ENCODE measurements at regions not wholly inside any gene's neighbourhood (a gene's known extent, or its start where the extent isn't known, plus 50 kb on each side); places are given as distances from the start of the nearest gene placed in this dataset.
"Not testable (repeated sequence)": the region's sequence is repeated elsewhere in the genome, so short reads cannot be mapped to it uniquely, and the experiment has no call there.

- no peak for DNase-seq
- Histone ChIP-seq H3K9ac (ENCODE audit: insufficient read depth, low read length, poor library complexity, severe bottlenecking) (no peak overlapping the region), H4K20me1 (ENCODE audit: insufficient read depth, low read length) (no peaks in the 10 kb centered on the region), H3K36me3 (replicated peaks in 1 of 2; ENCODE audit: control insufficient read depth in 1 of 2, insufficient read depth in 2 of 2, low read length in 2 of 2) (no peaks in the 10 kb centered on the region), H3K79me2 (ENCODE audit: insufficient read depth, low read length) (no peaks in the 10 kb centered on the region), H3K27ac (ENCODE audit: low read depth in 1 of 2, low read length in 2 of 2) (no peak overlapping the region), H3K9me3 (replicated peaks in 1 of 2; ENCODE audit: control insufficient read depth in 1 of 2, insufficient read depth in 1 of 2, low read length in 2 of 2) (no peaks in the 10 kb centered on the region), H3K4me1 (ENCODE audit: control insufficient read depth in 1 of 2, insufficient read depth in 2 of 2, low read length in 2 of 2) (no peaks in the 10 kb centered on the region), H3K4me2 (replicated peaks; ENCODE audit: extremely low read depth, low read length, poor library complexity, severe bottlenecking) (no peak overlapping the region), H2AFZ (ENCODE audit: insufficient read depth, low read depth, low read length, poor library complexity, severe bottlenecking) (no peak overlapping the region), H3K4me3 (replicated peaks in 1 of 3; ENCODE audit: low read depth in 2 of 3, low read length in 3 of 3) (no peak overlapping the region), H3K27me3 (ENCODE audit: control insufficient read depth in 2 of 2, insufficient read depth in 2 of 2, low read length in 2 of 2) (no peaks in the 10 kb centered on the region)
- peaks cover 0 to 6% (median 2%) of the 10 kb centered on the region in 7 donors for H3K9me3 Mint-ChIP-seq
- no peaks in the 10 kb centered on the region for H3K36me3 Mint-ChIP-seq
- H3K27ac Mint-ChIP-seq: no peak overlapping the region
- intact Hi-C loops (cut with micrococcal nuclease): no loop called here
- no peak for TF ChIP-seq CTCF (IDR thresholded peaks at IDR 0.05)
- H3K4me1 Mint-ChIP-seq: no peaks in the 10 kb centered on the region
- H3K4me3 Mint-ChIP-seq: no peak overlapping the region
- H3K27me3 Mint-ChIP-seq (ENCODE audit: low read depth in 3 of 3): peaks cover 2 to 12% (median 4%) of the 10 kb centered on the region in 3 donors
- WGBS (ENCODE audit: insufficient coverage): 70% methylated on average over 2 of the region's 3 CpGs
Observed at GRCh38 chr9:95780121-95780520, 95.4 kb upstream of the ERCC6L2 start.

GRCh38 chr9:95779597-95779996 is 95.9 kb upstream of the ERCC6L2 start:
- H4K20me1 ChIP-seq (ENCODE audit: insufficient read depth, low read length); H3K4me2 ChIP-seq (replicated peaks; ENCODE audit: extremely low read depth, low read length, poor library complexity, severe bottlenecking); H3K9me3 Mint-ChIP-seq; H3K4me3 Mint-ChIP-seq; H3K4me1 Mint-ChIP-seq; H3K79me2 ChIP-seq (ENCODE audit: insufficient read depth, low read length); H3K9ac ChIP-seq (ENCODE audit: insufficient read depth, low read length, poor library complexity, severe bottlenecking); H3K4me1 ChIP-seq (ENCODE audit: control insufficient read depth in 1 of 2, insufficient read depth in 2 of 2, low read length in 2 of 2); H3K36me3 ChIP-seq (replicated peaks in 1 of 2; ENCODE audit: control insufficient read depth in 1 of 2, insufficient read depth in 2 of 2, low read length in 2 of 2); H3K27ac ChIP-seq (ENCODE audit: low read depth in 1 of 2, low read length in 2 of 2); H2AFZ ChIP-seq (ENCODE audit: insufficient read depth, low read depth, low read length, poor library complexity, severe bottlenecking); intact Hi-C loops (cut with micrococcal nuclease); H3K9me3 ChIP-seq (replicated peaks in 1 of 2; ENCODE audit: control insufficient read depth in 1 of 2, insufficient read depth in 1 of 2, low read length in 2 of 2); H3K27ac Mint-ChIP-seq; H3K4me3 ChIP-seq (replicated peaks in 1 of 3; ENCODE audit: low read depth in 2 of 3, low read length in 3 of 3); H3K36me3 Mint-ChIP-seq; DNase-seq; H3K27me3 ChIP-seq (ENCODE audit: control insufficient read depth in 2 of 2, insufficient read depth in 2 of 2, low read length in 2 of 2): not testable (repeated sequence)
- H3K27me3 Mint-ChIP-seq (ENCODE audit: low read depth in 3 of 3): peaks cover 3 to 17% (median 7%) of the 10 kb centered on the region in 3 donors
- 98% methylated on average over 6 of the region's 7 CpGs for whole genome bisulfite sequencing (ENCODE audit: insufficient coverage)
